ENCODE measurements at regions not wholly inside any gene's neighbourhood (a gene's known extent, or its start where the extent isn't known, plus 50 kb on each side); places are given as distances from the start of the nearest gene placed in this dataset.

- TF ChIP-seq TEAD4 (CRISPR knock-in tag; IDR thresholded peaks at IDR 0.05), result no peak
- TF ChIP-seq CREB1 (CRISPR knock-in tag; IDR thresholded peaks at IDR 0.05), result no peak
- no peak for TF ChIP-seq JUN (CRISPR knock-in tag; IDR thresholded peaks at IDR 0.05)
- TF ChIP-seq ESRRA (CRISPR knock-in tag; IDR thresholded peaks at IDR 0.05; ENCODE audit: borderline replicate concordance), result no peak
- TF ChIP-seq, protein P1, sequence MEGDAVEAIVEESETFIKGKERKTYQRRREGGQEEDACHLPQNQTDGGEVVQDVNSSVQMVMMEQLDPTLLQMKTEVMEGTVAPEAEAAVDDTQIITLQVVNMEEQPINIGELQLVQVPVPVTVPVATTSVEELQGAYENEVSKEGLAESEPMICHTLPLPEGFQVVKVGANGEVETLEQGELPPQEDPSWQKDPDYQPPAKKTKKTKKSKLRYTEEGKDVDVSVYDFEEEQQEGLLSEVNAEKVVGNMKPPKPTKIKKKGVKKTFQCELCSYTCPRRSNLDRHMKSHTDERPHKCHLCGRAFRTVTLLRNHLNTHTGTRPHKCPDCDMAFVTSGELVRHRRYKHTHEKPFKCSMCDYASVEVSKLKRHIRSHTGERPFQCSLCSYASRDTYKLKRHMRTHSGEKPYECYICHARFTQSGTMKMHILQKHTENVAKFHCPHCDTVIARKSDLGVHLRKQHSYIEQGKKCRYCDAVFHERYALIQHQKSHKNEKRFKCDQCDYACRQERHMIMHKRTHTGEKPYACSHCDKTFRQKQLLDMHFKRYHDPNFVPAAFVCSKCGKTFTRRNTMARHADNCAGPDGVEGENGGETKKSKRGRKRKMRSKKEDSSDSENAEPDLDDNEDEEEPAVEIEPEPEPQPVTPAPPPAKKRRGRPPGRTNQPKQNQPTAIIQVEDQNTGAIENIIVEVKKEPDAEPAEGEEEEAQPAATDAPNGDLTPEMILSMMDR (IDR thresholded peaks at IDR 0.05), result no peak
- no peak for TF ChIP-seq USF2 (CRISPR knock-in tag; IDR thresholded peaks at IDR 0.05)
- TF ChIP-seq ATF2 (CRISPR knock-in tag; IDR thresholded peaks at IDR 0.05; ENCODE audit: borderline replicate concordance, low read depth), result no peak
- TF ChIP-seq MAX (CRISPR knock-in tag; IDR thresholded peaks at IDR 0.05), result no peak
- no peak for TF ChIP-seq AFF4 (CRISPR knock-in tag; IDR thresholded peaks at IDR 0.05; ENCODE audit: borderline replicate concordance)
- TF ChIP-seq FOXJ3 (CRISPR knock-in tag; IDR thresholded peaks at IDR 0.05; ENCODE audit: borderline replicate concordance), result no peak
- TF ChIP-seq, protein P2, sequence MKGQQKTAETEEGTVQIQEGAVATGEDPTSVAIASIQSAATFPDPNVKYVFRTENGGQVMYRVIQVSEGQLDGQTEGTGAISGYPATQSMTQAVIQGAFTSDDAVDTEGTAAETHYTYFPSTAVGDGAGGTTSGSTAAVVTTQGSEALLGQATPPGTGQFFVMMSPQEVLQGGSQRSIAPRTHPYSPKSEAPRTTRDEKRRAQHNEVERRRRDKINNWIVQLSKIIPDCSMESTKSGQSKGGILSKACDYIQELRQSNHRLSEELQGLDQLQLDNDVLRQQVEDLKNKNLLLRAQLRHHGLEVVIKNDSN (CRISPR knock-in tag; IDR thresholded peaks at IDR 0.05), result no peak
- TF ChIP-seq, protein P3, sequence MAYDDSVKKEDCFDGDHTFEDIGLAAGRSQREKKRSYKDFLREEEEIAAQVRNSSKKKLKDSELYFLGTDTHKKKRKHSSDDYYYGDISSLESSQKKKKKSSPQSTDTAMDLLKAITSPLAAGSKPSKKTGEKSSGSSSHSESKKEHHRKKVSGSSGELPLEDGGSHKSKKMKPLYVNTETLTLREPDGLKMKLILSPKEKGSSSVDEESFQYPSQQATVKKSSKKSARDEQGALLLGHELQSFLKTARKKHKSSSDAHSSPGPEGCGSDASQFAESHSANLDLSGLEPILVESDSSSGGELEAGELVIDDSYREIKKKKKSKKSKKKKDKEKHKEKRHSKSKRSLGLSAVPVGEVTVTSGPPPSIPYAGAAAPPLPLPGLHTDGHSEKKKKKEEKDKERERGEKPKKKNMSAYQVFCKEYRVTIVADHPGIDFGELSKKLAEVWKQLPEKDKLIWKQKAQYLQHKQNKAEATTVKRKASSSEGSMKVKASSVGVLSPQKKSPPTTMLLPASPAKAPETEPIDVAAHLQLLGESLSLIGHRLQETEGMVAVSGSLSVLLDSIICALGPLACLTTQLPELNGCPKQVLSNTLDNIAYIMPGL (CRISPR knock-in tag; IDR thresholded peaks at IDR 0.05), result no peak
Observed at GRCh38 chr14:82667006-82667405, 1133.4 kb upstream of the SEL1L start.

Measured in WTC11 (cell line).